HPDE6-E6E7 (cell line): ENCODE measurements at regions not wholly inside any gene's neighbourhood (a gene's known extent, or its start where the extent isn't known, plus 50 kb on each side); places are given as distances from the start of the nearest gene placed in this dataset.

Experiments
- DNase-seq: peaks from one replicate; pipeline ENCODE4 v3.0.0; 2011; ENCODE audit warnings: missing footprints; ENCODE audit errors: extremely low spot score

DNA sequence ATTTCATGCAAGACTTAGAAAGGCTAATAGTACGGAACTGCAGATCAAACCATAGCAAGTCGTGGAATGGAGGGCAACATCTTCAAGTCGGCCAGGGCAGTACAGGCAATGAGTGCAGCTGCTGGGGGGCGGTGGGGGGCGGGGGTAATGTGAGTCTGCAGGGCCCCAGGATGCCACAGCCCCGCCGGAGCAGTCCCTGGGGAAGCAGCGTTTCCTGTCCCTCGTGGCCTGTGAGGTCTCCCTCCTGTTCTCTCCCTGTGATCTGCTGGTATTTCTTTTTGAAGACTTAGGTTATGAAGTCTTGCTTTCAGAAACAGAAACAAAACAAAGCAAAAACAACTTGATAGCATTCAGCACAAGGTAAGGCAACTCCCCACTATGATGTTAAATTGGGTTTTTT, 351.9 kb downstream of the FOXA2 start:
- no peak for DNase-seq

DNA sequence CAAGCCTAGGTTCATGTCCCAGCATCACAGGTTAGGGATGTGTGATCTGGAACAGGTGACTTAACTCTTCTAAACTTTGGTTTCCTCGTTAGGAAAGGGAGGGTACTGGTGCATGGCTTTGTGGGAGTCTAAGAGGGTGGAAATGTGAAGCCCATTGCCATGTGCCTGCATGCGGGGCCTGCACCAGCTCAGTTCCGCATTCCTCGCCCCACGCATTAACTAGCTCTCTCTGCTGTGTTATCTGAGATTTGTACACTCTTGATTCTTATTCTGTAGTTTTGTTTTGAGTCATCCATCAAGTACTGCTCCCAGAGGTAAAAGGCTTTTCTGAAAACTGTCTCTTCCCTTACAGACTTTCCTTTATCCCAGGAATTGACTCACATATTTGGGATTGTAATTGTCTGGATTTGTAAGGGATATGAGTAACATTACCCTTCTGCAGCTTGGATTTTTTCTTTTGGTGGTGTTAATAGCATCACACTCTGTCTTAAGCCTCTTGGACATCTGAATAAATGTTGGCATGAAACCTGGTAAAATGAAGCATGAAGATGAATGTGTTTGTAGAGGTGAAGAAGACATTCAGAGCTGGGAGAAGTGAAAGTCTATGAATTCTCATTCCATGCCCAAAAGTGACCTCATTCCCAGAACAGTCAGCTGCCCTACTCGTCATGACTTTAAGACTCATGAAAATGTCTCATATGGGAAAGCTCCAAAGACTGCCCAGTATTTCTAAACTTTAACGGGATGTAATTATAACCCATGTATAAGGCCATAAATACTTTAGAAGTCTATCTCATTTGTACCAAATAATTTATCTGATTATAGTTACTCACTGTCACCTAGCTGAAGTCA, 357.3 kb downstream of the FOXA2 start:
- DNase-seq: no peak

DNA sequence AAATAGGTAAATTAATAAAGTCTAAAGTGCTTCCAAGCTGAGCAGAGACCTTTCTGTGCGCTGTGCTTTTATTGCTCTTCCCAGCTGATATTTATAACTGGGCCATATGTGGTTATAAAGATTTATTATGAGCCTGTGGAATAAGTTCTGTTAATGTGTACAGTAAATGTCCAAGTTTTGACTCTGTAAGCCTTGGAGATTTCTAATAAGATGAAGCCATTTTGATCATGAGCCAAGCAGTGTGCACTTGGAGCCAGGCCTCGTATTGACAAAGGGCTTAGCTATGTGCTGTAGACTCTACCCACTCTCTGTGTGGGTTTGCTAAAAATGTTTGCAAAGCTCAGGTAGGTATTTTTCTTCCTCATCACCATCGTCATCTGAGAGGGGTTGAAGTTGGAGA, 361.1 kb downstream of the FOXA2 start:
- DNase-seq: no peak

DNA sequence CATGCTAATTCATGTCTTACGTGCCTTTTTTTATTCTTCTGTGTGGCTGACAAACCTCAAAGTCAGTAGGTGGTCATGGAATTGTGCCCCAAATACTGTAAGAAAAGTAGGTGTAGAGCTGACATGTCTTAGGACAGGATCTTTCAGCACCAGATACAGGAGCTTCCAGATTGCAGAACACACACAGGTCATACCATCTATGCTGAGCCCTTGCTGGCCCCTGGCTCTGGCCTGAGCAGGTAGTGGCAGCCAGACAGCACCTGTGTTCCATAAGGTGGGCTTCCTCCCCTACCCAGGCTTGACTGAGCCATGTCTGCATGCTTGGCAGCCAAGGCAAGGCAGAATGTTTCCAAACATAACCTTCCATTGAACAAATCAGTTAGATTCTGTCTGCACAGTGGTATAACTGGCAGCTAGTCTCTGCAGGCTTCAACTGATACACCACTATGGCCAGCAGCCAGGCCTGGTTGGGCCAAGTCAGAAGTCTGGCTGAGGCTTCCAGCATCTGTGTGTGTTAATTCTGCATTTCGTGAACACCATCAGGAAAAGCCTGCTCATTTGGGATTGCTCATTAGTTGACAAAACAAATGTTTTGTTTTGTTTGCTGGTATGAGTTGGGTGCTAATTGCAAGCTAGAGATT, 366.5 kb downstream of the FOXA2 start:
- DNase-seq: no peak

DNA sequence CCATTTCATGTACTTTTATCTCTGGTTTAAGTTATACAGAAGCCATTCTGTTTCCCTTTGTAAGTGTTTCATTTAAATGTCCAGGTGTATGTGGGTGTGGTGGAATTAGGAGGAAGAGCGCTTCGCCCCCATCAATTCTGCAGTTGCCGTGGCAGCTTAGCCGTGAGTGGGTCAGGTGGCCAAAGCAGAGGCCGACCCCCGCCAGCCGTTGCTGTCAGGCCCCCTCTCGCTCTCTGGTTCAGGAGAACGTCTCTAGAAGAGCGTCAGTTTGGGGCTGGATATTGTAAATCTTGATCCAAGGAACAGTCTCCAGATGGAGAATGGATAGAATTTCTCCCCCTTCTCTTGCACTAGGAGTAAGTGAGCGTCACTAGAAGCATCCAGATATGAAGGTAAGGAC, 367.4 kb downstream of the FOXA2 start:
- DNase-seq: no peak

DNA sequence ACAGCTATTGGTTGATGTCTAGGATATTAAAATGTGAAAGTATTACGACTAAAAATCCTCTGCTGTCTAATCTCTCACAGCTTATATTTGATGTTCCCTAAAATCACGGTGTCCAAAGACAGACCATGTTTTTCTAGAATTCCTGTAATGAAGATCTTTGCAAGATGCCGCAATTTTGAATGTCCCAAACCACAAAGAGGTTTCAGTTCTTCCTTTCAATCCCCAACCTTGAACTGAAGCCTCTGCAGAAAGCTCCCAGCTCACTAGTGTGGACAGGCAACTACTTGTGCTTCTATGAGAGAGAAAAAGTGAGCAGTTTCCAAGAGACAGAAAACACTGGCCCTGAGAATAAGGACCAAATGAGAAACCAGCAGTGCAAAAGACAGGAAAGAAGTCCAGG, 370.1 kb downstream of the FOXA2 start:
- no peak for DNase-seq

DNA sequence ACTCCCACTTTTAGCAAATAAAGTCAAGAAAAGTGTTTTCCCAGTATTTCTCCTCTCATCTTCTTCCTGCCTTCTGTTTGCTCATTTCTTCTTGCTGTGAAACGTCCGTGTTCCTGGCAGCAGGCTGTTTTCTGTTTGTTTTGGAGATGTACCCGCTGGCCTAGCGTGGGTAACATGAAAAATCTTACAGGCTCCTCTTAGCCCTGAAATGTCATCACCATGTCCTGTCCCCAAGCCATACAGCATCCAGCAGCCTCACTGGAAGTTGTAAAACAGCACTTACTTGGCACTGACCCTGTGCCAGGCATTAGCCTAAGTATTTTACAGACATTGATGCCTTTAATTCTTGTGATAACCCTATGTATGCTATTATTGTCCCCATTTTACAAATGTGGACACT, 371.1 kb downstream of the FOXA2 start:
- no peak for DNase-seq

DNA sequence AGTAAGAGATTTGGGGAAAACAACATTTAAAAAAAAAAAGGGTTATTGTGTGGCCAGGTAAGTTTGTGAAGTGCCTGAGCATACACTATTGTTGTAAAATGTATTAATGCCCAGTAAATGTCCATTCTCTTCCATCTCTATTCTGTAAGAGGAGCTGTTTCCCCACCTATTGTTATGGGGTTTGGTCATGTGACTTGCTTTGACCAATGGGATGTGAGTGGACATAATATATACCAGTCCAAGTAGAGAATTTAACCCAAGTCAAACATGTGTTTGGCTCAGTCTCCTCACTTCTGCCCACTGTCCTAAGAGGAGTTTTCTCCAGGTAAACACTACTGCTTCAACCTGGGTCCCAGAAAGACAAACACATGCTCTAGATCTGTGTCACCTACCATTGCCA, 377.1 kb downstream of the FOXA2 start:
- no peak for DNase-seq

DNA sequence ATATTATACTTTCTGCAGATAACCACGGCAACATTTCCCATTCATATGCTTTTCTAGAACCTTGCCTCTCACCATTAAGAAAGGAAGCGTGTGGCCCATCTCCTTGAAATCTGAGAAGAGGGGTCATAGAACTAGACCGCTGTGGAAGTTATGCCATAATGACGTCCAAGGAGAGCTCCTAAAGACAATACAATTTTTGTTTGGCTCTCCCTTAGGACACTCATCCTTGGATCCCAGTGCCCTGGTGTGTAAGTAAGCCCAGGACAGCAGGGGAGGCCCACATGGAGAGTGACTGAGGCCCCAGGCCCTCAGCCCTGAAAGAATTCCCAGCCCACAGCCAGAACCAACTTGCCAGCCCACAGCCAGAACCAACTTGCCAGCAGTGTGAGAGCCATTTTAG, 379.6 kb downstream of the FOXA2 start:
- DNase-seq: no peak

DNA sequence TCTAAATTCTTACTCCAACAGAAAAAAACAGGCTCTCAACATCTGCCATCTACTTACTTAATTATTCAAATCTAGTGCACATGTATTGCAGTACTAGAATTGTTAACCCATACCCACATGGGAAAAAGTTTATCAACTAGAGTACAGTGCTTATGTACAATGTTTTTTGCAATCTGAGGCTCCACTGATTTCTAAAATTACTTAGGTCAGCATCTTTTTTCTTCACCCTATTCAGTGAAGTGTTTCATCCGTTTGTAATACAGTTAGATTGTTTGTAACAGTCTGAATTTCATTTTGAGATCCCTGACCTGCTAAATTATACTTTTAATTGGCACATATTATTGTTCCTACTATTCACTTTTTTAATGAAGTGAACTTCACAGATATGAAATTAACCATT, 402.2 kb downstream of the FOXA2 start:
- no peak for DNase-seq

DNA sequence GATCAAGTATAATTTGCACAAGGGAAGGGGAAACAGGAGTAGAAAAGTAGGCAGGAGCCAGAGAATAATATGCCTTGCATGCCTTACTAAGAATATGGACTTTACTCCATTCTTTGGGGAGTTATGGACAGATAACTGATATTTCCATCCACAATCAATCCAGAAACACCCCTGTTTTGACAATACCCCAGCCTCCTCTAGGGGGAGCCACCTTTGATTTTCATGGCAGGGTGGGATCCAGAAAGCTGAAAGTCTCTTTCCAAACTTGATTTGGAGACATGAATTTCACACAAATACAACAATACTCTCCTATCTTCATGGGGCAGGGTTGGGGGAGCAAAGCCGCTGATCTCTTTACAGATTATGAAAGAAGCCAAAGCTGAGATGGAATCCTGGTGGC, 404.1 kb downstream of the FOXA2 start:
- DNase-seq: no peak

DNA sequence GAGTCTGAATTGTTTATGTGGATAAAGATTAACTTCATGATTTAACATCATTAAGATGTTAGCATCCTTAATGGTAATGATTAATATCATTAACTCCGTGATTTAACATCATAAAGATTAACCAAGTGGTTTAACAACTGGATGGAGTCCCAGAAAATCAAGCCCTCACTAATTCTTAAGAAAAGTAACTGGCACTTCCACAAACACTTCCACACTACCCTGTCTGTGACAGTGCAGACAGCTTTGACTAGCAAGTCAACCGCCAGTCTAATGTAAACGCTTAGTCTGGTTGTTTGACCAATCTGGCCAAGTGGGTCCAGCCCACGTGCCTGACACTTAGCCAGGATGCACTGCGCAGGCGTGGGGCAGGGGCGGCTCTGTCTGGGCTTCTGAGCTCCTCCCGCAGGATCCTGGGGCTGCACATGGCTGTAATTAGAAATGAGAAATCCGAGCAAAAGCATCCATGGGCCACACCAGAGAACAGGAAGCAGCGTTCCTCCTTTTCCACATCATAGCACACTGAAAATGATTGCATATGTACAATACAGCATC, 424.2 kb downstream of the FOXA2 start:
- DNase-seq: no peak

DNA sequence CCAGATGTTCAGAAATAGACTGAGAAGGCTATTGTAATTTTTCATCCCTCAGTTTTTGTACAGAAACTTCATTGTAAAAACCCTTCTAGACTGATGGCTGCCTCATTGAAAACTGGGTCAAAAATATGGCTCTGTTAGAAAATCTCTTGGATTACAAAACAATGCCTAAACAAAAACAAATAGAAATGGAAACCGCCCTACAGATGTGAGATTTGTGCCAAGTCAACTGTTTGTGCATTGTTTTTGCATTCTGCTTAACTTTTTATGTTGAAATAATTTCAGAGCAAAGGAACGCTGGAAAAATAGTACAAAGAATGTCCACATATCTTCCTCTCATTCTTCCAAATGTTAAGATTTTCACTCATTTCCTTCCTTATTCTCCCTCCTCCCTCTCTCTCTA, 425.1 kb downstream of the FOXA2 start:
- no peak for DNase-seq

DNA sequence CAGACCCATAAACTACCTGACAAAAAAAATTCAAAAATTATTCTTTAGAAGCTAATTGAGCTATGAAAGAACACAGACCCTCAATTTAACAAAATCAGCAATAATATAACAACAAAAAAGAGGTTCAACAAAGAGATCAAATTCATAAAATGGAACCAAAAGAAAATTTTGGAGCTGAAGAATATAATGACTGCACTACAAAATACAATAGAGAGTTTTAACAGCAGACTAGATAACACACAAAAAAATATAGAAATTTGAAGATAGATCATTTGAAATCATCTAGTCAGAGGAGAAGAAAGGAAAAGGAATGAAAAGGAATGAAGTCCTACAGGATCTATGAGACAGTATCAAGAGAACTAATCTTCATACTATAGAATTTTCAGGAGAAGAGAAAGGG, 422.1 kb downstream of the PAX1 start:
- DNase-seq: no peak

DNA sequence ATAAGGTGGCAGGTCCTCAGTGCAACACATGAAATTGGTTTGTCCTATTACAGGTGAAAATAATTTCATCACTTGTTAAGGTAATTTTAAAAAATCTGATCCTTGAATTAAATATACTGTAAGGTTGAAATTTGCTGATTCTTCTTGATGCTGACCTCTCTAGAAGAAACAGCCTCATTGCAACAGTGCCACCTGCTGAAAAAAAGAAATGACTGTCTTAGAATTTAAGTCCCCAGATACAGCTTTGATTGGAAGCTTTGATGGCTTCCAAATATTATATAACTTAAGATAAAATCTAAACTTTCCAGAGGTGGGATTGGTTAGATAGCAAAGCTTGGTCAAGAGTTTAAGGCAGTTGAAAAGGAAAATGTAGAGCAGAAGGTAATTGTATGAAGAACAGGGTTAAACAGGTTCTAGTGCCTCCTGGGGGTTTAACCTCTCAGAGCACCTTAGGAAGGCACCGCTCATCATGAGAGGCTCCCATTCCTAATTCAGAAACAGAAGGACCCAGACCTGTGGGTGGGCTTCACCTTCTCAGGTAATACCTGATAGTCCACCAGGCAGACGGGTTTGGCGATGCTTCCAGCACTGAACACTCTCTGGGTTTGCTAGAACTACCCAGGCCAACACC, 401.0 kb downstream of the PAX1 start:
- DNase-seq: no peak

DNA sequence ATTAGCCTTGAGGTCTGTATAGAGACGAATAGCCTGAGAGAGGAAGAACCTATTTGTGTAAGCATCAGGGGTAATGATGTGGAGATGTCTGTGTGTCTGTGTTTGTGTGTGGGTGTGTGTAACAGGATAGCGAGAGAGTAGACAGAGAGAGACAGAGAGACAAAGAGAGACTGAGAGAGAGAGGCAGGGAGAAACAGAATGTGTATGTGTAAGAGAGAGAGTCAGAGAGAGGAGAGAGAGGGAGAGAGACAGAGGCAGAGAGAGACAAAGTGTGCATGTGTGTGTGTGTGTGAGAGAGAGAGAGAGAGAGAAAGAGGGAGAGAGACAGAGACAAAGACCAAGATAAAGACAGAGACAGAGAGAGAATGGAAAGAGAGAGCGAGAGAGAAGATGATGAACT, 396.1 kb downstream of the PAX1 start:
- DNase-seq: no peak

DNA sequence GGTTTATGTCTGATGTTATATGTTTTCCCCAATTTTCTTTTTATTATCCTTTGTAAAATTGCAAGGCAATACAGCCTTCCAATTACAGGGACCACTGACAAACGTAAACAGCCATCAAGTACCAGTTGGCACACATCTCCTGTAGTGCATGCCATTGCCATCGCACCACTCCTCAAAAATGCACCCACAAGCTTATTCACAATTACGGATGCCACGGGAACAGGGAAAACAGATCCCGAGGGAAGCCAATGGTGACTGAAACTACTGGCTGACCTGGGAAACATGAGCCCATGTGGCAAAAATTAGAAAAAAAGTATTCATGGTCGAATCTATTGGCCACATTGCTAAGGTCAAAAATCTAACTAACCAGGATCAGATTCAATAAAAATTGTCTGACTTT, 395.2 kb downstream of the PAX1 start:
- DNase-seq: no peak

DNA sequence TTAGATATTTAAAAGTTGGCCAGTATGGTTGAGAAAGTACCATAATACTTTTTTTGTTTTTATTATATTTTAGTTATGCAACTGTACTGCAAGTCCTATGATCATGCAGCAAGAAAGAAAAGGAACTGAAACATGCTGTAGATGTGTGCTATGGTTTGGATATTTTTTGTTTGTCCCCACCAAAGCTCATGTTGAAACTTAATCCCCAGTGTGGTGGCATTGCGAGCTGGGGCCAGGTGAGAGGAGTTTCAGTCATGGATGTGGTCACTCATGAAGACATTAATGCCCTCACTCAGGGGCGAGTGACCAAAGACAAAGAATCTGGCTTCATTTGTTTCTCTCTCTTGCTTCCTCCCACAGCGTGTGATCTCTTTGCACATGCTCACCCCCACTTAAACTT, 393.9 kb downstream of the PAX1 start:
- DNase-seq: no peak

DNA sequence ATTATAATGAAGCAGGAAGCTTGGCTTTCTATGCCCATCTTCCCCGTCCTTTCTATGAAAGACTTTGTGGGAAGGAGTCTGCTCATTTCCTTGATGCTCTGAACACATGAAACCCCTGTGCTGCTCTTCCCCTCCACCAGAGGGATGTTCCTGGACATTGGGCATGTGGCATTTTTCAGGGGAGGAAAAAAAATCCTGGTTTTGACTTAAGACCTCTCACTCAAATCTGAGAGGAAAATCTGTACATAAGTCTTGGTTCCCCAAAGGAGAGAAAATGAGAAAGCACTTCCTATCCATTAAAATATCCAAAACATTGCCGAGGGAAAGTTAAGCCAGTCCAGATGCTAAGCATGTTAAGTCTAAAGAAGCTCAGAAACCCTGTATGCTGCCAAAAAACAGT, 393.0 kb downstream of the PAX1 start:
- DNase-seq: no peak

DNA sequence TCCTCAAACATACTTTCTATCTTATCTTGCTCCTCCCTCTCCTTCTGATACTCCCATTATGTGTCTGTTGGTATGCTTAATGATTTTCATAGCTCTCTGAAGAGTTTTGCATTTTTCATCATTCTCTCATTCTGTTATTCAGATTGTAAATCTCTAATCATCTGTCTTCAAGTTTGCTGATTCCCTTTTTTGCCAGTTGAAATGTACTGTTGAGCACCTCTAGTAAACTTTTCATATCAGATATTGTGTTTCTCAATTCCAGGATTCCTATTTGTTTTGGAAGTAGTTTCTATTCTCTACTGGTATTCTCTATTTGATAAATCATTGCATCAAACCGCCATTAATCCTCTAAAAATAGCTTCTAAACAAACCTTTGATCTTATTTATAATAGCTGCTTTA, 387.7 kb downstream of the PAX1 start:
- no peak for DNase-seq

DNA sequence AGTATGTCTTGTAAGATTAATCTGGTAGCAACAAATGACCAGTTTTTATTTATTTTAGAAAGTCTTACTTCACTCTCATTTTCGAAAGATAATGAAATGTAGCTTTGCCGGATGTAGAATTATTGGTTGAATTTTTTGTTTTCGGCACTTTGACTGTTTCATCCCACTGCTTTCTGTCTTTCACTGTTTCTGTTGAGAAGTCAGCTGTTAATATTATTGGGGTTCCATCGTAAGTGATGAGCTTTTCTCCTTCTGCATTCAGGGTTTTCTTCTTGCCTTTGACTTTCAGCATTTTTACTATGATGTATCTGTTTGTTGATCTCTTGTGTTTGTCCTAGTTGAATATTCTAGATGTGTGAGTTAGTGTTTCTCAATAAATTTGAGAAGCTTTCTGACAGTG, 383.4 kb downstream of the PAX1 start:
- no peak for DNase-seq

DNA sequence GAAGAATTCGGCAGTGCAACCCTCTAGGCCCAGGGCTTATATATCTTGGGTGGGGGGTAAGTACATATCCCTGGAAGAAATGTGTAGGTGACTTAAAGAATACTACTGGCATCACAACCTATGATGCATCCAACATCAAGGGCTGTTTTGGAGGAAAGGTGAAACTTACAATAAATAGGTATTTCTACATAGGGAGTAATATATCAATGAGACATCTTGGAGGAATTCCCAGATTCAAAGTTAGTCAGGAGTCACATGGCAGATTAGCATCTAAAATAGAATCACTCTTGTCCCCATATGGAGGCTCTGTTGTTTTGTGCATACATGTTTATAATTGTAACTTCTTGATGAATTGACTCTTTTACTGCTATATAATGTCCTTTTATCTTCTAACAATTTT, 375.5 kb downstream of the PAX1 start:
- DNase-seq: no peak

DNA sequence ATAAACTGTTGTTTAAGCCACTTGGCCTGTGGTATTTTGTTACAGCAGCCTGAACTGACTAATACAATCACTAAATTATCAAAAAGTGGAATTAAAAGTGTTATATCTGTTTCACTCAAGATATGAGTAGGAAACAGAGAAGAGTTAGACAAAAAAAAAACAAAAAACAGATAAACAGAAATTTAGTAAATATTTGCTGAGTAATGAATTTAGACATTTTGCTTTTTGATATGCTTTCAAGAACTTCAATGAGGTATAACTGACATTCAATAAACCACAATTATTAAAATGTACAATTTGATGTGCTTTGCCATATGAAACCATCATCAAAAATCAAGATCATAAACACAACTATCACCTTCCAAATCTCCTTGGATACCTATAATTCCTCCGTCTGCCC, 369.2 kb downstream of the PAX1 start:
- no peak for DNase-seq
